H1 (cell line): ENCODE measurements at regions not wholly inside any gene's neighbourhood (a gene's known extent, or its start where the extent isn't known, plus 50 kb on each side); places are given as distances from the start of the nearest gene placed in this dataset.

Experiments used
- CTCF ChIA-PET: fragments of 300-600 bp; sonication (Branson Sonifier 250); formaldehyde crosslinking; loops from one replicate; lab custom pipeline; 2021; ENCODE audit not compliant: partially characterized antibody; lab: Charles Lee
- POLR2A ChIA-PET: fragments of 300-600 bp; sonication (Branson Sonifier 250); formaldehyde crosslinking; loops from one replicate; lab custom pipeline; 2021; ENCODE audit warnings: inconsistent platforms; ENCODE audit not compliant: partially characterized antibody; lab: Charles Lee
- DNase-seq, 2 experiments: peaks; one replicate each; pipeline versions ENCODE4 v3.0.0 to v3.0.0-alpha.2; 2010 to 2022; ENCODE audit warnings: low spot score in 2 of 2, low read depth in 1 of 2, mixed read lengths in 1 of 2
- FAIRE-seq: peaks from 2 replicates; lab custom pipeline; 2011; peaks lifted over from hg19 to GRCh38; lab: Jason Lieb, UNC
- H2AFZ ChIP-seq: 2 replicates; pipeline ENCODE4 v1.8.1; 2012; ENCODE audit warnings: low read length, inconsistent platforms
- H2AK5ac ChIP-seq: 2 replicates; pipeline ENCODE4 v1.6.1; 2013; ENCODE audit warnings: low read depth, low read length
- H2BK120ac ChIP-seq: replicated peaks from 2 replicates; pipeline ENCODE3; 2013; ENCODE audit warnings: low read depth, low read length, inconsistent platforms
- H2BK12ac ChIP-seq: 2 replicates; pipeline ENCODE4 v1.6.1; 2013; ENCODE audit warnings: low read depth, low read length
- H2BK15ac ChIP-seq: 2 replicates; pipeline ENCODE4 v1.6.1; 2013; ENCODE audit warnings: low read length
- H2BK20ac ChIP-seq: 2 replicates; pipeline ENCODE4 v1.6.1; 2013; ENCODE audit warnings: low read length
- H2BK5ac ChIP-seq: 2 replicates; pipeline ENCODE4 v1.6.1; 2013; ENCODE audit warnings: low read depth, low read length
- H3K14ac ChIP-seq: 2 replicates; pipeline ENCODE4 v1.6.1; 2013; ENCODE audit warnings: inconsistent platforms; ENCODE audit not compliant: insufficient read length
- H3K18ac ChIP-seq: 2 replicates; pipeline ENCODE4 v1.6.1; 2013; ENCODE audit warnings: low read length; ENCODE audit errors: extremely low read depth
- H3K23ac ChIP-seq: 2 replicates; pipeline ENCODE4 v1.6.1; 2013; ENCODE audit warnings: inconsistent platforms; ENCODE audit not compliant: insufficient read length
- H3K23me2 ChIP-seq: 2 replicates; pipeline ENCODE4 v1.6.1; 2013; ENCODE audit warnings: low read depth, low read length
- H3K27ac ChIP-seq: 2 replicates; pipeline ENCODE4 v1.6.1; 2011; ENCODE audit warnings: low read depth, low read length, inconsistent platforms
- H3K27me3 ChIP-seq, 4 experiments: replicated peaks in 1 of 4; 1 replicate in 1 of 4; 2 replicates in 3 of 4; pipeline versions ENCODE4 v1.6.1 to v1.8.1; 2011 to 2013; ENCODE audit warnings: low read length in 3 of 4, mild to moderate bottlenecking in 3 of 4, inconsistent platforms in 2 of 4, mixed read lengths in 2 of 4, moderate library complexity in 1 of 4; ENCODE audit not compliant: control insufficient read depth in 3 of 4, insufficient read depth in 3 of 4; ENCODE audit errors: extremely low read depth in 1 of 4
- H3K36me3 ChIP-seq, 4 experiments: 2 replicates each; pipeline versions ENCODE4 v1.6.1 to v1.8.1; 2011 to 2013; ENCODE audit warnings: mild to moderate bottlenecking in 4 of 4, low read length in 3 of 4, moderate library complexity in 2 of 4, control low read depth in 1 of 4, inconsistent platforms in 1 of 4; ENCODE audit not compliant: insufficient read depth in 4 of 4, control insufficient read depth in 2 of 4
- H3K4ac ChIP-seq: replicated peaks from 2 replicates; pipeline ENCODE3; 2013; ENCODE audit warnings: low read length, low read depth, mixed read lengths, inconsistent platforms; ENCODE audit not compliant: insufficient read length
- H3K4me1 ChIP-seq, 4 experiments: replicated peaks in 1 of 4; 1 replicate in 1 of 4; 2 replicates in 3 of 4; pipeline versions ENCODE4 v1.6.1 to v1.8.1; 2011 to 2013; ENCODE audit warnings: low read length in 3 of 4, inconsistent platforms in 2 of 4, mixed read lengths in 1 of 4; ENCODE audit not compliant: insufficient read depth in 4 of 4, control insufficient read depth in 3 of 4
- H3K4me2 ChIP-seq, 2 experiments: 2 replicates each; pipeline versions ENCODE4 v1.6.1 to v1.8.1; 2011 to 2013; ENCODE audit warnings: low read depth in 2 of 2, low read length in 2 of 2, control low read depth in 1 of 2, inconsistent platforms in 1 of 2, mild to moderate bottlenecking in 1 of 2; ENCODE audit not compliant: insufficient read depth in 1 of 2
- H3K4me3 ChIP-seq, 4 experiments: fragments of 200-600, 300-600 bp in 1 of 4; sonication (generic), shearing (Covaris generic), sonication (Bioruptor Twin) in 1 of 4; 2 replicates each; pipeline versions ENCODE4 v1.5.1 to v1.8.1; 2011 to 2016; ENCODE audit warnings: low read length in 4 of 4, low read depth in 3 of 4, control low read depth in 2 of 4, inconsistent platforms in 2 of 4, mild to moderate bottlenecking in 2 of 4, mixed read lengths in 1 of 4, moderate library complexity in 1 of 4; ENCODE audit not compliant: insufficient read depth in 2 of 4; ENCODE audit errors: extremely low read depth in 1 of 4
- H3K56ac ChIP-seq: replicated peaks from 2 replicates; pipeline ENCODE3; 2013; ENCODE audit warnings: low read depth, mild to moderate bottlenecking, mixed read lengths, low read length, inconsistent platforms; ENCODE audit not compliant: insufficient read length
- H3K79me1 ChIP-seq: 2 replicates; pipeline ENCODE4 v1.6.1; 2013; ENCODE audit warnings: low read depth, low read length, control low read depth
- H3K79me2 ChIP-seq, 2 experiments: 2 replicates each; pipeline versions ENCODE4 v1.6.1 to v1.8.1; 2012 to 2013; ENCODE audit warnings: low read length in 2 of 2, mild to moderate bottlenecking in 2 of 2, inconsistent platforms in 1 of 2; ENCODE audit not compliant: insufficient read depth in 2 of 2, control insufficient read depth in 1 of 2
- H3K9ac ChIP-seq, 4 experiments: replicated peaks in 1 of 4; 1 replicate in 1 of 4; 2 replicates in 3 of 4; pipeline versions ENCODE4 v1.6.1 to v1.8.1; 2011 to 2013; ENCODE audit warnings: low read depth in 3 of 4, low read length in 3 of 4, control low read depth in 2 of 4, mild to moderate bottlenecking in 2 of 4, moderate library complexity in 2 of 4, inconsistent platforms in 1 of 4; ENCODE audit errors: extremely low read depth in 1 of 4
- H3K9me3 ChIP-seq, 2 experiments: 2 replicates each; pipeline versions ENCODE4 v1.6.1 to v1.8.1; 2012 to 2013; ENCODE audit warnings: mild to moderate bottlenecking in 2 of 2, moderate library complexity in 2 of 2, control low read depth in 1 of 2, inconsistent platforms in 1 of 2, low read depth in 1 of 2, low read length in 1 of 2, mixed read lengths in 1 of 2; ENCODE audit not compliant: insufficient read depth in 2 of 2
- H4K20me1 ChIP-seq, 2 experiments: replicated peaks in 1 of 2; 2 replicates each; pipeline versions ENCODE3 to v1.8.1; 2011 to 2013; ENCODE audit warnings: inconsistent platforms in 2 of 2, low read length in 2 of 2, mild to moderate bottlenecking in 1 of 2; ENCODE audit not compliant: insufficient read depth in 2 of 2, control insufficient read depth in 1 of 2
- H4K5ac ChIP-seq: 2 replicates; pipeline ENCODE4 v1.6.1; 2013; ENCODE audit warnings: low read length, low read depth, mixed read lengths, inconsistent platforms; ENCODE audit not compliant: insufficient read length
- H4K8ac ChIP-seq: 2 replicates; pipeline ENCODE4 v1.8.0; 2013; ENCODE audit warnings: mild to moderate bottlenecking, moderate library complexity, low read length, inconsistent platforms; ENCODE audit not compliant: insufficient read depth; ENCODE audit errors: extremely low read depth
- H4K91ac ChIP-seq: replicated peaks from 2 replicates; pipeline ENCODE3; 2013; ENCODE audit warnings: low read length, mixed read lengths, inconsistent platforms; ENCODE audit not compliant: insufficient read length
- BRCA1 ChIP-seq: IDR thresholded peaks from 2 replicates; pipeline ENCODE4 v1.6.1; 2012; ENCODE audit warnings: low read depth, low read length, improper control_type of control experiment
- CBX8 ChIP-seq: fragments of 300-800, 300-1000 bp; sonication (generic); IDR thresholded peaks from 2 replicates; pipeline ENCODE4 v1.7.1; 2016; ENCODE audit warnings: low read depth, low read length, borderline replicate concordance
- CREB1 ChIP-seq: IDR thresholded peaks from 2 replicates; pipeline ENCODE4 v1.6.1; 2012; ENCODE audit warnings: inconsistent platforms
- CTBP2 ChIP-seq: IDR thresholded peaks from 2 replicates; pipeline ENCODE4 v1.7.0; 2011; ENCODE audit warnings: borderline replicate concordance, mild to moderate bottlenecking, moderate library complexity, mixed read lengths, low read length; ENCODE audit not compliant: insufficient read depth, insufficient read length
- WGBS, 2 experiments: shearing (Covaris generic) in 1 of 2; methylation state at CpG; one replicate each; pipeline versions ENCODE4 v1.1.6 to v1.1.7; 2013 to 2015; ENCODE audit warnings: low lambda C conversion rate in 2 of 2, mixed read lengths in 2 of 2, inconsistent platforms in 1 of 2, low coverage in 1 of 2, missing lambda C conversion rate in 1 of 2; ENCODE audit not compliant: insufficient replicate concordance in 2 of 2, insufficient coverage in 1 of 2, insufficient read length in 1 of 2; ENCODE audit errors: extremely low coverage in 1 of 2, missing lambda C conversion rate in 1 of 2; 5-methylcytosine and 5-hydroxymethylcytosine counted together
- TF ChIP-seq, protein P1 (sequence below), 3 experiments: IDR thresholded peaks; 1 replicate in 2 of 3; 2 replicates in 1 of 3; pipeline versions ENCODE4 v1.5.1 to v1.6.1; 2011; ENCODE audit warnings: low read length in 3 of 3, mild to moderate bottlenecking in 3 of 3, inconsistent platforms in 2 of 3, low read depth in 1 of 3, moderate library complexity in 1 of 3; ENCODE audit not compliant: insufficient read depth in 1 of 3; ENCODE audit errors: control extremely low read depth in 1 of 3

DNA sequence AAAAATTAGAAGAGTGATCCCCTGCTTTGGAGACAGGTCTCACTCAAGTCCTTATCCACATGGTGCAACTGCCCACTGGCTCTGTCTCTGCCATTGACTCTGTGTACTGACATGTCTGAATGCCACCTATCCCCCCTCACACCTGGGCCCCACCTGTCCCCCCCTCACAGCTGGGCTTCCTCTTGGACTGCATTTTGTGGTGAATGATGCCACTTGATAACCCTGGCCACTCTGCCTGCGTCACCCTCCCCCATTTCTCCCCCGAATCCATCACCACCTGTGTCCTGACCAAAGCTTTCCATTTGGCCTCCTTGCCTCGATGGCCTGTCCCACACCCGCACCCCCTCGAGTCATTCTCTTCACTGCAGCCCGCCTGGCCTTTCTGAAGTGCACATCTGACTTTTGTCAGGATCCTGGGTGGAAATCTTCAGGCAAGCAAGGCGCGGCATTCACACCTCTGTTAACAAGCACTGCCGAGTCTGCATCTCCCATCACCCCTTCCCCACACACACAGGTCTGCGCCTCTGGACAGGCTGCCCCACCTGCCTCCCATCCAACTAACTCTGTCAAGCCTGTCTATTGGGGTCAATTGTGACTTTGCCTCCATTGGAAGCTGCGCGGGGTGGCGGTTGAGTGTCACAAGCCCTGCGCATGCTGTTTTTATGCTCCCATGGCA, 175.3 kb upstream of the KLF14 start:
- H3K27ac ChIP-seq = 0 out of 2 replicates have a peak overlapping the region, but pooled peaks have one; percentile 39
- CTCF ChIA-PET = interaction anchor here (0.6 to 2.1 kb wide), 5 partner anchors 21 to 391 kb away, joined by 3 to 5 read pairs (median 3); no protein-coding TSS in a partner anchor

More for the DNA sequence above, 175.3 kb upstream of the KLF14 start:
- H3K14ac ChIP-seq = no peak overlapping the region
- no peaks in the 10 kb centered on the region for H3K36me3 ChIP-seq
- no peaks in the 10 kb centered on the region for H3K79me2 ChIP-seq
- H4K20me1 ChIP-seq = no peaks in the 10 kb centered on the region
- H2BK5ac ChIP-seq = 0 out of 2 replicates have a peak overlapping the region, but pooled peaks have one; percentile 17
- H3K4me3 ChIP-seq = no peak overlapping the region
- no peak for FAIRE-seq
- peak overlapping the region; percentile 53 for H2AK5ac ChIP-seq
- peak overlapping the region; percentile 20; the same call in 1 of the 2 replicates for H2BK15ac ChIP-seq
- H3K9me3 ChIP-seq = no peaks in the 10 kb centered on the region
- H3K23ac ChIP-seq = no peak overlapping the region
- H3K18ac ChIP-seq = peak overlapping the region; percentile 5; the same call in 1 of the 2 replicates
- H2BK12ac ChIP-seq = peak overlapping the region; percentile 71
- H2AFZ ChIP-seq = no peak overlapping the region
- 0 out of 2 replicates have a peak overlapping the region, but pooled peaks have one; percentile 16 for H2BK20ac ChIP-seq
- no peak overlapping the region; a peak in 1 of 4 replicates for H3K4me2 ChIP-seq
- H4K5ac ChIP-seq = no peak overlapping the region
- no peak overlapping the region for H3K9ac ChIP-seq
- no peaks in the 10 kb centered on the region for H3K27me3 ChIP-seq
- H4K91ac ChIP-seq = peak overlapping the region; percentile 53
- TF ChIP-seq CTBP2 (no peak), CREB1 (no peak), CBX8 (no peak), BRCA1 (no peak)
- TF ChIP-seq, protein P1, sequence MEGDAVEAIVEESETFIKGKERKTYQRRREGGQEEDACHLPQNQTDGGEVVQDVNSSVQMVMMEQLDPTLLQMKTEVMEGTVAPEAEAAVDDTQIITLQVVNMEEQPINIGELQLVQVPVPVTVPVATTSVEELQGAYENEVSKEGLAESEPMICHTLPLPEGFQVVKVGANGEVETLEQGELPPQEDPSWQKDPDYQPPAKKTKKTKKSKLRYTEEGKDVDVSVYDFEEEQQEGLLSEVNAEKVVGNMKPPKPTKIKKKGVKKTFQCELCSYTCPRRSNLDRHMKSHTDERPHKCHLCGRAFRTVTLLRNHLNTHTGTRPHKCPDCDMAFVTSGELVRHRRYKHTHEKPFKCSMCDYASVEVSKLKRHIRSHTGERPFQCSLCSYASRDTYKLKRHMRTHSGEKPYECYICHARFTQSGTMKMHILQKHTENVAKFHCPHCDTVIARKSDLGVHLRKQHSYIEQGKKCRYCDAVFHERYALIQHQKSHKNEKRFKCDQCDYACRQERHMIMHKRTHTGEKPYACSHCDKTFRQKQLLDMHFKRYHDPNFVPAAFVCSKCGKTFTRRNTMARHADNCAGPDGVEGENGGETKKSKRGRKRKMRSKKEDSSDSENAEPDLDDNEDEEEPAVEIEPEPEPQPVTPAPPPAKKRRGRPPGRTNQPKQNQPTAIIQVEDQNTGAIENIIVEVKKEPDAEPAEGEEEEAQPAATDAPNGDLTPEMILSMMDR (IDR thresholded peaks at IDR 0.05; ENCODE audit: control extremely low read depth in 1 of 3, insufficient read depth in 1 of 3, low read depth in 1 of 3, low read length in 3 of 3) = no peak
- POLR2A ChIA-PET = interaction anchor here (0.6 to 1.4 kb wide), 3 partner anchors 10 to 43 kb away, joined by 3 to 4 read pairs (median 3); no protein-coding TSS in a partner anchor
- no peaks in the 10 kb centered on the region for H3K23me2 ChIP-seq
- no peak overlapping the region for H3K56ac ChIP-seq
- no peak for DNase-seq
- H2BK120ac ChIP-seq = no peak overlapping the region
- H3K79me1 ChIP-seq = no peaks in the 10 kb centered on the region; the same call in 1 of the 2 replicates
- WGBS, 2 experiments = 91% methylated on average over 13 of the region's 14 CpGs; no CpG with 5 or more reads in 1 of the 2 experiments
- no peak overlapping the region for H4K8ac ChIP-seq
- peaks cover 8 to 40% (median 30%) of the 10 kb centered on the region in 4 experiments for H3K4me1 ChIP-seq
- no peak overlapping the region for H3K4ac ChIP-seq
